Ascending aorta (tissue), 2 donors: ENCODE measurements at regions not wholly inside any gene's neighbourhood (a gene's known extent, or its start where the extent isn't known, plus 50 kb on each side); places are given as distances from the start of the nearest gene placed in this dataset.
"Not testable (repeated sequence)": the region's sequence is repeated elsewhere in the genome, so short reads cannot be mapped to it uniquely, and the experiment has no call there.

Source experiments
- DNase-seq, 2 donors: peaks; one replicate each; pipeline ENCODE4 v3.0.0-alpha.2; 2019; ENCODE audit warnings: low spot score in 2 of 2
- H3K27ac ChIP-seq, 2 donors: fragments of 200-600 bp; sonication (generic); one replicate each; pipeline ENCODE4 v1.5.1; 2016 to 2017; ENCODE audit warnings: mild to moderate bottlenecking in 1 of 2
- H3K27me3 ChIP-seq: fragments of 200-600 bp; sonication (generic); one replicate; pipeline ENCODE4 v1.5.1; 2017
- H3K36me3 ChIP-seq, 2 donors: fragments of 200-600 bp; sonication (generic); one replicate each; pipeline ENCODE4 v1.5.1; 2016
- H3K4me1 ChIP-seq, 2 donors: fragments of 200-600 bp; sonication (generic); one replicate each; pipeline ENCODE4 v1.5.1; 2016 to 2017; ENCODE audit warnings: mild to moderate bottlenecking in 1 of 2
- H3K4me3 ChIP-seq, 2 donors: fragments of 200-600 bp; sonication (generic); one replicate each; pipeline ENCODE4 v1.5.1; 2016 to 2017; ENCODE audit warnings: mild to moderate bottlenecking in 1 of 2
- H3K9me3 ChIP-seq, 2 donors: fragments of 200-600 bp; sonication (generic); one replicate each; pipeline ENCODE4 v1.5.1; 2016
- intact Hi-C: fragments of 100-400 bp; cut with DNase I; formaldehyde crosslinking; loops from one replicate; pipeline ENCODE4 v1.15.1; 2023
- TF ChIP-seq, protein P1 (sequence below), 3 experiments: fragments of 200-600 bp in 2 of 3; fragments of 450-650 bp in 1 of 3; sonication (generic) in 2 of 3; IDR thresholded peaks; one replicate each; pipeline ENCODE4 v1.5.1; 2016 to 2019; ENCODE audit warnings: antibody characterized with exemption in 3 of 3, mild to moderate bottlenecking in 1 of 3, moderate library complexity in 1 of 3

DNA sequence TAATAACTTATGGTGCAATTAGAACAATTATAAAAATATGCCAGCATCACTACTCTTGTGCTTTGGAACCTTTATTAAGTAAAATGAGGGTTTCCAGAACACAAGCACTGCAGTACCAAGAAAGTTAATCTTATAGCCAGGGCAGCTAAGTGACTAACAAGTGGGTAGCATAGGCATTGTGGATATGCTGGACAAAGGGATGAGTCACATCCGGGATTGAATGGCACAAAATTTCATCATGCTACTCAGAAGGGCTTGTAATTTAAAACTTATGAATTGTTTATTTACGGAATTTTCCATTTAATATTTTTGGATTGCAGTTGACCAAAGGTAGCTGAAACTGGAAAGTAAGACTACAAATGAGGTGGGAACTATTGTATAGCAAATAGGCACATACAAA lies 250.6 kb downstream of the C7orf25 start:
- TF ChIP-seq, protein P1, sequence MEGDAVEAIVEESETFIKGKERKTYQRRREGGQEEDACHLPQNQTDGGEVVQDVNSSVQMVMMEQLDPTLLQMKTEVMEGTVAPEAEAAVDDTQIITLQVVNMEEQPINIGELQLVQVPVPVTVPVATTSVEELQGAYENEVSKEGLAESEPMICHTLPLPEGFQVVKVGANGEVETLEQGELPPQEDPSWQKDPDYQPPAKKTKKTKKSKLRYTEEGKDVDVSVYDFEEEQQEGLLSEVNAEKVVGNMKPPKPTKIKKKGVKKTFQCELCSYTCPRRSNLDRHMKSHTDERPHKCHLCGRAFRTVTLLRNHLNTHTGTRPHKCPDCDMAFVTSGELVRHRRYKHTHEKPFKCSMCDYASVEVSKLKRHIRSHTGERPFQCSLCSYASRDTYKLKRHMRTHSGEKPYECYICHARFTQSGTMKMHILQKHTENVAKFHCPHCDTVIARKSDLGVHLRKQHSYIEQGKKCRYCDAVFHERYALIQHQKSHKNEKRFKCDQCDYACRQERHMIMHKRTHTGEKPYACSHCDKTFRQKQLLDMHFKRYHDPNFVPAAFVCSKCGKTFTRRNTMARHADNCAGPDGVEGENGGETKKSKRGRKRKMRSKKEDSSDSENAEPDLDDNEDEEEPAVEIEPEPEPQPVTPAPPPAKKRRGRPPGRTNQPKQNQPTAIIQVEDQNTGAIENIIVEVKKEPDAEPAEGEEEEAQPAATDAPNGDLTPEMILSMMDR (IDR thresholded peaks at IDR 0.05) = no peak
- H3K36me3 ChIP-seq = no peaks in the 10 kb centered on the region
- H3K27me3 ChIP-seq = no peaks in the 10 kb centered on the region
- no peak overlapping the region for H3K27ac ChIP-seq
- H3K4me3 ChIP-seq = no peak overlapping the region
- H3K9me3 ChIP-seq = no peaks in the 10 kb centered on the region
- no peaks in the 10 kb centered on the region for H3K4me1 ChIP-seq
- DNase-seq = no peak
- intact Hi-C loops = no loop called here

DNA sequence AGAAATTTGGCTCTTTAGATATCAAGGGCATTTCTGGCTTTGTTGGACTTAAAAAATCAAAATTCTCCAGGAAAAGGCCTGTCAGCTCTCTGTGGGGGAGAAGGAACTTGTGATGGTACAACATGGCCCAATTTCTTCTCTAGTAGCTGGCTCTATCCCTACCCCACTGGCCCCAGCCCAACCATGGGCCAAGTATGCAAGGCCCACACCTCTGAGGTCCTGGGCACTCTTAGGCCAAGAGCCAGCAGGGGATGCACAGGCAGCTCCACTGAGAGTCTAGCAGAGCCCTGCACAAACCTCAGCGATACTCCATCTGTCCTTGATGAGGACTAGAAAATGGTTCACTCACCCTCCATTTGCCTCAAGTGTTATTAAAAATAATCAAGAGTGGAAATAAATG lies 261.2 kb downstream of the C7orf25 start:
- Histone ChIP-seq H3K4me1 (no peaks in the 10 kb centered on the region), H3K4me3 (no peak overlapping the region), H3K9me3 (peaks cover 0 to 5% of the 10 kb centered on the region in 2 donors), H3K27ac (no peak overlapping the region), H3K36me3 (no peaks in the 10 kb centered on the region), H3K27me3 (no peaks in the 10 kb centered on the region)
- TF ChIP-seq, protein P1 (IDR thresholded peaks at IDR 0.05) = no peak
- intact Hi-C loops = no loop called here
- no peak for DNase-seq

DNA sequence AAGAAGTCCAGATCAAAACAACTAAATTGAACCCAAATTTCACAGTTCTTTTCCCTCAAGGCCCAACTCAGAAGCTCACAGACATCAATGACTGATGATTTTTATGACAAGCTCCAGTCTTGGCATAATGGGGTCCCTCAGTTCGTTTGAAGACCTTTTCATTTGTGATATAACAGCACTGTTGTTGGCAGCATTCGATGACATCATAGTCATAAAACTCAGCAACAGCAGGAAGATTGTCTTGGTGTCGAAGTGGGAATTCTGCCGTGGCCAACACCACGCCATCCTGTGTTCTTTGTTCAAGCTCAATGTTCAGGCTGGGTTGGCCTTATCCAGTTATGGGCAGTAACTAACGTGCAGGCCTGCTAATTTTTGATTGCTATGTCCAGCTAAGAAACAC lies 261.7 kb downstream of the C7orf25 start:
- Histone ChIP-seq H3K4me3 (no peak overlapping the region), H3K27me3 (no peaks in the 10 kb centered on the region), H3K9me3 (peaks cover 0 to under 1% of the 10 kb centered on the region in 2 donors), H3K27ac (no peak overlapping the region), H3K36me3 (no peaks in the 10 kb centered on the region), H3K4me1 (no peaks in the 10 kb centered on the region)
- no peak for DNase-seq
- intact Hi-C loops = no loop called here
- TF ChIP-seq, protein P1 (IDR thresholded peaks at IDR 0.05) = no peak

DNA sequence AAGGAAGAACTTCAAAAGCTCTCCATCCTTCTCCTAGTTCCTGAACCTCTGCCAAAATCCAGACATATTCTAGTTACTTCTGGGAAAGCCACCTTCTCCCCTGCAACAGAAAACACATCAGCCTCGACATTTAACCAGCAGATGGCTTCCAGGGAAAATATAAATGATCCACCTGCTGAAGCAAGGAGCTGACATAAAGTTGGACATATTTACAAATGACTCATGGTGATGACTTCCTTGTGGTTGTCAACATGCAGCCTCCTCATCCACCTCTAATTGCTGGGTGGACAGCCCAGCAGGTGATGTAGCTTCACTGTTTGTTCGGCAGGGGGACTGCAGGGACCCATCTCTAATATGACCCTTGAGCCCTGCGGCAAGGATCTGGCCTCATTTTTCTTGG lies 266.0 kb downstream of the C7orf25 start:
- Histone ChIP-seq H3K36me3 (no peaks in the 10 kb centered on the region), H3K4me3 (no peak overlapping the region), H3K9me3 (no peaks in the 10 kb centered on the region), H3K4me1 (no peaks in the 10 kb centered on the region), H3K27ac (no peak overlapping the region), H3K27me3 (no peaks in the 10 kb centered on the region)
- TF ChIP-seq, protein P1 (IDR thresholded peaks at IDR 0.05) = no peak
- intact Hi-C loops = no loop called here
- no peak for DNase-seq

DNA sequence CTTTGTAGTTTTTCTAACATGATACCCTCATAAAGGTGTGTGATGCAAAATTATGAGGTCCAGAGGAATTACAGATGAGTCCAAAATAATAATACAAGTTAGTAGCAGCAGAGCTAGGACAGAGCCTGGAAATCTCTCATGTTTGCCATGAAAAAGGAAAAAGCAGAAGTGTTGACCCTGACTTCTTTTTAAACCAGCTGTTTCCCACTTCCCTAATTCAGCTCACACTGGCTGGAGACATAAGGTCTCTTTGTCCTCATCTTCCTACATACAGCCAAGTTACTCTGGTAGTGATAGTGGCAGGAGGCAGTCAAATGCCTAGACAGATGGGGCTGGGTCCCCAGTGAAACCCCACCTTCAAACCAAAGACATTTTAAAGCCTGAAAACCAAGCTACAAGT lies 269.2 kb downstream of the C7orf25 start:
- Histone ChIP-seq H3K4me1 (no peaks in the 10 kb centered on the region), H3K36me3 (no peaks in the 10 kb centered on the region), H3K4me3 (no peak overlapping the region), H3K9me3 (no peaks in the 10 kb centered on the region), H3K27me3 (no peaks in the 10 kb centered on the region), H3K27ac (no peak overlapping the region)
- no peak for DNase-seq
- TF ChIP-seq, protein P1 (IDR thresholded peaks at IDR 0.05) = no peak
- intact Hi-C loops = no loop called here

DNA sequence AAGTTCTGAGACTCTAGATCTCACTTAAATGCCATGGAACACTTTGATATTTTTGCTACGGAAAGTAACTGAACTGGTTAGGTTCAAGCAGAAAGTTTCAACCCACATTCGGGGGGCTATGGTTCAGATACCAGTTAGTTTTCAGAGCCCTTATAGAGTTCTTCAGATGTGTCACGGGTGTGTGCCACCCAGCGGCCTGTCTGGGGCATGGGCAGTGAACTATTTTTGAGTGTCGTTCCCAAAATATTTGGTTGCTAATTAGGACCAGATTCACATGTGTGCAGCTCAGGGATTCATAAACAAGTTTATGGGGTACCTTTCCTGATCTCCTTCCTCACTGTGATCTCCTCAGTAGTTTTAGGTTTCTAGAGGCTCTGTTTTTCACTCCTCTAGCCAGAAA lies 271.9 kb downstream of the C7orf25 start:
- TF ChIP-seq, protein P1 (IDR thresholded peaks at IDR 0.05) = no peak
- no peak overlapping the region for H3K4me3 ChIP-seq

DNA sequence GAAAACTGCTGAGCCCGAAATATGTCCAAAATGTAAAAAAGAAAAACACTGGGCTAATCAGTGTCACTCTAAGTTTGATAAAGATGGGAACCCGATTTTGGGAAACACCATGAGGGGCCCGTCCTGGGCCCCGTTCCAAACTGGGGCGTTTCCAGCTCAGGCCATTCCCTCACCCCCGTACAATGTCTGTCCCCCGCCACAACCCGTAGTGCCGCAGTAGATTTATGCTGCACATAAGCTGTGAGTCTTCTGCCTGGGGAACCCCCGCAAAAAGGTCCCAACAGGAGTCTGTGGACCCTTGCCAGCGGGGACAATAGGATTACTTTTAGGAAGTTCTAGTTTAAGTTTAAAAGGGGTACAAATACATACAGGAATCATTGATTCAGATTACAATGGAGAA lies 275.5 kb downstream of the C7orf25 start:
- H3K4me3 ChIP-seq, H3K4me1 ChIP-seq, intact Hi-C loops, H3K27me3 ChIP-seq, H3K36me3 ChIP-seq, DNase-seq, H3K27ac ChIP-seq, H3K9me3 ChIP-seq: not testable (repeated sequence)

More for the DNA sequence above, 271.9 kb downstream of the C7orf25 start:
- Histone ChIP-seq H3K36me3 (no peaks in the 10 kb centered on the region), H3K4me1 (no peaks in the 10 kb centered on the region), H3K9me3 (no peaks in the 10 kb centered on the region), H3K27me3 (no peaks in the 10 kb centered on the region), H3K27ac (no peak overlapping the region)
- intact Hi-C loops = no loop called here
- no peak for DNase-seq
